ENCODE measurements at regions not wholly inside any gene's neighbourhood (a gene's known extent, or its start where the extent isn't known, plus 50 kb on each side); places are given as distances from the start of the nearest gene placed in this dataset.

DNA sequence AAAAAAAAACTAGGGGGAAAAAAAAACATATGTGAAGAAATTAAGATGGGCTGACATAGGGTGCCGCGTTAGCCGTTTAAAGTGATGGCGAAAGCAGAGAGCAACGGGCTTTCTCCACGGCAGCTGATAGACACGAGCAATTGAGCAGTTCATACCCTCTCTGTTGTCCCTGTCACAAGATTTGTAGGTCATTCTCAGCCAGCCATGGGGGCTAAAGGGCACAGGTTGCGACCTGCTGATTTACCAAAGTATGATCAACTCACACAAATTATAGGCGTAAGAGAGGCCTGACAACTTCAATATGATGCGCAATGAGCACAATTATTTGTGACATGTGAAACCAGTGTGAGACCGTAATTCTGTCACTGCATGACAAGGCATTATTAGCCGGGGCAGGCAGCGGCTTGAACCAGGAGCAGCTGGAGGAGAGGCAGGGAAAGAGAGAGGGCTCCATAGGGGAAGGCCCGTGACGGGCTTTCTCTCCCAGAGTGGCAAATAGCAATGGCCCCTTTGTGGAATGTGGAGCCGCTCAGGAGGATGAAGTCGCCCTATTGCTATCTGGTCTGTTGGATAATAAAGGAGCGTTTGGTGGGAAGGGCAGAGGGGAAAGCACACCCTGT, 195.1 kb upstream of the HABP2 start:
- in situ Hi-C loops (cut with MboI; ENCODE audit: low pct_unique_long_range_greater_than_20kb, low sequenced_read_pairs, unreplicated experiment), result no loop called here
- no peak for DNase-seq (ENCODE audit: low spot score)
- TF ChIP-seq, protein P1, sequence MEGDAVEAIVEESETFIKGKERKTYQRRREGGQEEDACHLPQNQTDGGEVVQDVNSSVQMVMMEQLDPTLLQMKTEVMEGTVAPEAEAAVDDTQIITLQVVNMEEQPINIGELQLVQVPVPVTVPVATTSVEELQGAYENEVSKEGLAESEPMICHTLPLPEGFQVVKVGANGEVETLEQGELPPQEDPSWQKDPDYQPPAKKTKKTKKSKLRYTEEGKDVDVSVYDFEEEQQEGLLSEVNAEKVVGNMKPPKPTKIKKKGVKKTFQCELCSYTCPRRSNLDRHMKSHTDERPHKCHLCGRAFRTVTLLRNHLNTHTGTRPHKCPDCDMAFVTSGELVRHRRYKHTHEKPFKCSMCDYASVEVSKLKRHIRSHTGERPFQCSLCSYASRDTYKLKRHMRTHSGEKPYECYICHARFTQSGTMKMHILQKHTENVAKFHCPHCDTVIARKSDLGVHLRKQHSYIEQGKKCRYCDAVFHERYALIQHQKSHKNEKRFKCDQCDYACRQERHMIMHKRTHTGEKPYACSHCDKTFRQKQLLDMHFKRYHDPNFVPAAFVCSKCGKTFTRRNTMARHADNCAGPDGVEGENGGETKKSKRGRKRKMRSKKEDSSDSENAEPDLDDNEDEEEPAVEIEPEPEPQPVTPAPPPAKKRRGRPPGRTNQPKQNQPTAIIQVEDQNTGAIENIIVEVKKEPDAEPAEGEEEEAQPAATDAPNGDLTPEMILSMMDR (IDR thresholded peaks at IDR 0.05; ENCODE audit: extremely low read depth, insufficient read depth, missing control alignments), result no peak

DNA sequence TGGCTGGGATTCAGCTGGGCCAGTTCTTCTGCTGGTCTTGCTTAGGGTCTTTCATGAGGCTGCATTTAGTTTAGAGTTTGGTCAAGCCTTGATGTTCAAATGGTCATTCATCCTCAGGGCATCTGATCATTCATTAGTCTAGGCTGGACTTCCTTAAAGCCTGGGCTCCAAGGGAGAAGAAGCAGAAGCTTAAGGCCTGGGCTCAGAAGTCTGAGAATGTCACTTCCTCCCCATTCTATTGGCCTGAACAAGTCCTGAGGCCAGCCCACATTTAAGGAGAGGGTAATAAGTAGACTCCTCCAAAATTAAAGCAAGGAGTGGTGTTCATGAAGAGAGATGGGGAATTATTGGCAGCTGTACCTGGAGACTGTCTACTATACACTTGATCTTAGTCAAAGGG, 193.2 kb upstream of the HABP2 start:
- in situ Hi-C loops (cut with MboI; ENCODE audit: low pct_unique_long_range_greater_than_20kb, low sequenced_read_pairs, unreplicated experiment), result no loop called here
- no peak for DNase-seq (ENCODE audit: low spot score)
- TF ChIP-seq, protein P1 (IDR thresholded peaks at IDR 0.05; ENCODE audit: extremely low read depth, insufficient read depth, missing control alignments), result no peak

DNA sequence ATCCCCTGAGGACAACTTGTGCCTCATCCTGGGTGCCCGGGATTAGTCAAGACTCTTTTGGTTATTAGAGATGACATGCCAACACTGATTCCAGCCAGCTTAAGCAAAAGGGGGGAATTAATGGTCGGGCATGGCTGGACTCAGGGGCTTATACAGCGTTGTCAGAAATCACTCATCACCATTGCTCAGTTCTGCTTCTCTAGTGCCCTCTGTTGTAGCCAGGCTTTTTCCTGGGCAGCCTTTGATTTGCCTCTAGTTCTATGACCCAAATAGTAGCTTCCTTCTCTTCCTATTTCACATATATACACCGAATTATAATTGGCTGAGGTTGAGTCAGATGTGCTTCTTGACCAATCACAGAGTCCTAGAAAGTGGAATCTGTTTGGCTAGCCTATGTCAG, 192.0 kb upstream of the HABP2 start:
- in situ Hi-C loops (cut with MboI; ENCODE audit: low pct_unique_long_range_greater_than_20kb, low sequenced_read_pairs, unreplicated experiment), result no loop called here
- DNase-seq (ENCODE audit: low spot score), result no peak
- TF ChIP-seq, protein P1 (IDR thresholded peaks at IDR 0.05; ENCODE audit: extremely low read depth, insufficient read depth, missing control alignments), result no peak

DNA sequence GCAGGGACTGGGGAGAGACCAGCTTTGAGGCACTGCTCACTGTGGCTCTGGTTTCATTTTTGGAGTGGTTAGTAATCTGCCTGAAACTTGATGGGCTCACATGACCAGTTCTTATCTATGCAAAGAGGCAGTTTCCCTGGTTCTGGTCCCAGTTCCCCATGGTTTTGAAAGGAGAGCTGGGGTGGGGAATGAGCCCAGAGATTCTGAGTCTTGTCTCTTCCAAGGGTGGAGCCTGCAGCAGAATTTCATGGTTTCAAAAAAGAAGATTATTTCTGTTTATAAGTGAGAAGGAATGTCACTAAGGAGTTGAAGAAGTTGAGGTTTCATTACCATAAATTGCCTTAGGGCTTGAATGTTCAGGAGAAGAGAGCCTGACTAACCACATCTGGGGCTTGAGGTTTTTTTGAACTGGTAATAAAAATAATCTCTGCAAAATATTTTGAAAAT, 190.2 kb upstream of the HABP2 start:
- no peak for DNase-seq (ENCODE audit: low spot score)
- in situ Hi-C loops (cut with MboI; ENCODE audit: low pct_unique_long_range_greater_than_20kb, low sequenced_read_pairs, unreplicated experiment), result no loop called here
- TF ChIP-seq, protein P1 (IDR thresholded peaks at IDR 0.05; ENCODE audit: extremely low read depth, insufficient read depth, missing control alignments), result no peak

DNA sequence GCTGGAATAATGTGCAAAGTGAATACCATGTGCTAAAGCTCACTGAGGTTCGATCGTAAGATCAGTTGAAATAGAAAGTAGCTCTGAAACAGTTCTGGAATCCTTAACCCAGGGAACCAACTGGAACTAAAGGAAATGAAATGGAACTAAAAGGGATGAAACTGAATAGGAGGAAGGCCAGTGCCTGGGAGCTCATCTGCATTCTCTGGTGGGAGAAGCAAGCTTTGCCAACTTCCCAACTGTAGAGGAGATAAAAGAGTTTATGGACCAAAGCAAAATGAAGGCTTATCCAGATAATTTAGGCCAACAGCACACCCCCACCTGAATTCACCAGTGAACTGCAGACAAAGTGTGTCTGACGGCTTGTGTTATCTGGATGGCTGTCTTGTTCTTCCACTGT, 188.6 kb upstream of the HABP2 start:
- no peak for DNase-seq (ENCODE audit: low spot score)
- TF ChIP-seq, protein P1 (IDR thresholded peaks at IDR 0.05; ENCODE audit: extremely low read depth, insufficient read depth, missing control alignments), result no peak
- in situ Hi-C loops (cut with MboI; ENCODE audit: low pct_unique_long_range_greater_than_20kb, low sequenced_read_pairs, unreplicated experiment), result no loop called here

DNA sequence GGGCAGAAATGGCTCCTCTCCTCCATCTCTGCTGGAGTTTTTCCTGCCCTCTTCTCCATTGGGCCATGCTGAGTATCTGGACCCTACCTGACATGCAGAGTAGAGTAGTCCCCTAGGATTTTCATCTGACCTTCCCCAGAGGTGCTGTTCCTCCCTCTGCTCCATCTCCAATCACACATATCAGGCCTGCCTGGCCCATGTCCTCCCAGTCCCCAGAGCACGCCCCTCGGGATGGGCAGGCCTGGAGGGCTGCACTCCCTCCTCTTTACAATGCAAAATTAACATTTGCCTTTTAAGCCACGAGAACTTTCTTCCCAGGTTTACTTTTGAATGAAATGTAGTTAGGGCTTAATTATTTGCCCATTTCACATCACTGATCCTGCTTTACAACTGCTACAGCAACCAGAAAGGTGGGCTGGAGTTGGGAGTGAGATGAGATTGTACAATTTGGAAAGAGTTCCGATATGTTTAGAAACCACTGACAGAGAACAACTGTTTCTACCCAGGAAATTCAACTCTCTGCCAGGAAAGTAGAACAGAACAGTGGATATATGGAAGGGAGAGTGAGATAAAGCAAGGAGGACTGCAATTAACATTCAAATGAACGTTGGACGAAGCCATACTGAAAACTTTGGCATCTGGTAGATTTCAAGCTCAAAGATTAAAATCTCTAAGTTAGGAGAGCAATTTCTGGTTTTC, 184.0 kb upstream of the HABP2 start:
- no peak for DNase-seq (ENCODE audit: low spot score)
- in situ Hi-C loops (cut with MboI; ENCODE audit: low pct_unique_long_range_greater_than_20kb, low sequenced_read_pairs, unreplicated experiment), result no loop called here
- TF ChIP-seq, protein P1 (IDR thresholded peaks at IDR 0.05; ENCODE audit: extremely low read depth, insufficient read depth, missing control alignments), result no peak
